ENCODE measurements at regions not wholly inside any gene's neighbourhood (a gene's known extent, or its start where the extent isn't known, plus 50 kb on each side); places are given as distances from the start of the nearest gene placed in this dataset.

DNA sequence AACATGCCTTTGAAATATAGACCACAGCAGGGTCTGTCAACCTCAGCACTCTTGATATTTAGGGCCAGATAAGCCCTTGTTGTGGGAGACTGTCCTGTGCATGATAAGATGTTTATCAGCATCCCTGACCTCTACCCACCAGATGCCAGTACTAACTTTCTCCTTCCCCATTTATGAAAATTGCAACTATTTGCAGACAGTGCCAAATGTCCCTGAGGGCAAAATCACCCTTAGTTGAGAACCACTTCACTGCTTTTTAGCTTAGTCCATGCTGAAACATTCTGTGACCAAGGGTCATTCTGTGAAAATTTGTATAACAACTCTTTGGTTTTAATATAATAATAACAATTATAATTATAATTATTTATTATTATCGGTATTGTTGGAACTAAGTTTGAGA is 1032.4 kb downstream of the MCTP2 start:
- TF ChIP-seq ZNF70 (CRISPR knock-in tag; IDR thresholded peaks at IDR 0.05) (no peak), ZFP3 (CRISPR knock-in tag; IDR thresholded peaks at IDR 0.05) (no peak), ZNF565 (CRISPR knock-in tag; conservative IDR thresholded peaks at IDR 0.05; ENCODE audit: low read depth) (no peak), OSR1 (CRISPR knock-in tag; IDR thresholded peaks at IDR 0.05) (no peak), ARNTL (CRISPR knock-in tag; IDR thresholded peaks at IDR 0.05; ENCODE audit: borderline replicate concordance, low read depth) (no peak)
- TF ChIP-seq, protein P1, sequence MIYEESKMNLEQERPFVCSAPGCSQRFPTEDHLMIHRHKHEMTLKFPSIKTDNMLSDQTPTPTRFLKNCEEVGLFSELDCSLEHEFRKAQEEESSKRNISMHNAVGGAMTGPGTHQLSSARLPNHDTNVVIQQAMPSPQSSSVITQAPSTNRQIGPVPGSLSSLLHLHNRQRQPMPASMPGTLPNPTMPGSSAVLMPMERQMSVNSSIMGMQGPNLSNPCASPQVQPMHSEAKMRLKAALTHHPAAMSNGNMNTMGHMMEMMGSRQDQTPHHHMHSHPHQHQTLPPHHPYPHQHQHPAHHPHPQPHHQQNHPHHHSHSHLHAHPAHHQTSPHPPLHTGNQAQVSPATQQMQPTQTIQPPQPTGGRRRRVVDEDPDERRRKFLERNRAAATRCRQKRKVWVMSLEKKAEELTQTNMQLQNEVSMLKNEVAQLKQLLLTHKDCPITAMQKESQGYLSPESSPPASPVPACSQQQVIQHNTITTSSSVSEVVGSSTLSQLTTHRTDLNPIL (CRISPR knock-in tag; IDR thresholded peaks at IDR 0.05; ENCODE audit: low read depth) = no peak
- TF ChIP-seq, protein P2, sequence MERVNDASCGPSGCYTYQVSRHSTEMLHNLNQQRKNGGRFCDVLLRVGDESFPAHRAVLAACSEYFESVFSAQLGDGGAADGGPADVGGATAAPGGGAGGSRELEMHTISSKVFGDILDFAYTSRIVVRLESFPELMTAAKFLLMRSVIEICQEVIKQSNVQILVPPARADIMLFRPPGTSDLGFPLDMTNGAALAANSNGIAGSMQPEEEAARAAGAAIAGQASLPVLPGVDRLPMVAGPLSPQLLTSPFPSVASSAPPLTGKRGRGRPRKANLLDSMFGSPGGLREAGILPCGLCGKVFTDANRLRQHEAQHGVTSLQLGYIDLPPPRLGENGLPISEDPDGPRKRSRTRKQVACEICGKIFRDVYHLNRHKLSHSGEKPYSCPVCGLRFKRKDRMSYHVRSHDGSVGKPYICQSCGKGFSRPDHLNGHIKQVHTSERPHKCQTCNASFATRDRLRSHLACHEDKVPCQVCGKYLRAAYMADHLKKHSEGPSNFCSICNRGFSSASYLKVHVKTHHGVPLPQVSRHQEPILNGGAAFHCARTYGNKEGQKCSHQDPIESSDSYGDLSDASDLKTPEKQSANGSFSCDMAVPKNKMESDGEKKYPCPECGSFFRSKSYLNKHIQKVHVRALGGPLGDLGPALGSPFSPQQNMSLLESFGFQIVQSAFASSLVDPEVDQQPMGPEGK (CRISPR knock-in tag; IDR thresholded peaks at IDR 0.05; ENCODE audit: borderline replicate concordance) = no peak

Measured in SK-N-SH treated with all-trans-retinoic acid at 6 μM for 48 hours (cell line).